Endothelial cell of umbilical vein (primary cell): ENCODE measurements at regions not wholly inside any gene's neighbourhood (a gene's known extent, or its start where the extent isn't known, plus 50 kb on each side); places are given as distances from the start of the nearest gene placed in this dataset.

Experiments
- BruUV-seq: library from RNA; stranded (reverse); fragments of 400-500 nt; replicated peaks from 2 replicates; lab custom pipeline; 2021; lab: Mats Ljungman, UMichigan
- CTCF ChIA-PET: fragments of 300-600, 350-600 bp; sonication (Branson Sonifier 250); formaldehyde crosslinking; loops from one replicate; lab custom pipeline; 2021; ENCODE audit warnings: antibody characterized with exemption, inconsistent platforms; lab: Charles Lee
- POLR2A ChIA-PET: fragments of 300-600, 350-600 bp; sonication (Branson Sonifier 250); formaldehyde crosslinking; loops from one replicate; lab custom pipeline; 2021; ENCODE audit warnings: antibody characterized with exemption, inconsistent platforms; lab: Charles Lee
- DNase-seq: peaks from one replicate; pipeline ENCODE4 v3.0.0-alpha.2; 2011; ENCODE audit warnings: low read depth, low spot score
- FAIRE-seq: peaks from 2 replicates; lab custom pipeline; 2011; peaks lifted over from hg19 to GRCh38; lab: Jason Lieb, UNC
- H2AFZ ChIP-seq: 2 replicates; pipeline ENCODE4 v1.6.0; 2012; ENCODE audit warnings: low read depth, low read length, control low read depth, inconsistent platforms
- H3K27ac ChIP-seq: 2 replicates; pipeline ENCODE4 v1.5.1; 2011; ENCODE audit warnings: low read depth, mild to moderate bottlenecking, control low read depth, low read length, moderate library complexity; ENCODE audit not compliant: insufficient read depth
- H3K27me3 ChIP-seq, 2 experiments: 2 replicates each; pipeline versions ENCODE4 v1.6.0 to v1.6.1; 2011; ENCODE audit warnings: low read length in 2 of 2, mixed read lengths in 1 of 2; ENCODE audit not compliant: control insufficient read depth in 2 of 2, insufficient read depth in 2 of 2
- H3K36me3 ChIP-seq, 2 experiments: 2 replicates in 1 of 2; 3 replicates in 1 of 2; pipeline ENCODE4 v1.5.1; 2011; ENCODE audit warnings: low read length in 2 of 2, mild to moderate bottlenecking in 1 of 2, moderate library complexity in 1 of 2; ENCODE audit not compliant: control insufficient read depth in 2 of 2, insufficient read depth in 2 of 2; ENCODE audit errors: extremely low read depth in 1 of 2
- H3K4me1 ChIP-seq: 3 replicates; pipeline ENCODE4 v1.5.1; 2011; ENCODE audit warnings: mild to moderate bottlenecking, low read length; ENCODE audit not compliant: control insufficient read depth, insufficient read depth; ENCODE audit errors: extremely low read depth
- H3K4me2 ChIP-seq: 2 replicates; pipeline ENCODE4 v1.6.1; 2011; ENCODE audit warnings: low read length, control low read depth, mixed read lengths; ENCODE audit not compliant: insufficient read depth
- H3K4me3 ChIP-seq, 3 experiments: fragments of 200-600 bp in 1 of 3; sonication (generic), shearing (Covaris generic) in 1 of 3; replicated peaks in 1 of 3; 2 replicates each; pipeline ENCODE4 v1.5.1; 2011 to 2016; ENCODE audit warnings: control low read depth in 3 of 3, low read length in 3 of 3, mild to moderate bottlenecking in 2 of 3, inconsistent platforms in 1 of 3, low read depth in 1 of 3, moderate library complexity in 1 of 3; ENCODE audit not compliant: insufficient read depth in 1 of 3
- H3K79me2 ChIP-seq: 2 replicates; pipeline ENCODE4 v1.6.0; 2012; ENCODE audit warnings: low read length, inconsistent platforms; ENCODE audit not compliant: control insufficient read depth, insufficient read depth
- H3K9ac ChIP-seq: replicated peaks from 2 replicates; pipeline ENCODE3; 2011; ENCODE audit warnings: low read length, control low read depth; ENCODE audit not compliant: insufficient read depth; ENCODE audit errors: extremely low read depth
- H3K9me1 ChIP-seq: replicated peaks from 3 replicates; pipeline ENCODE4 v1.6.0; 2011; ENCODE audit warnings: mild to moderate bottlenecking, low read length; ENCODE audit not compliant: control insufficient read depth, insufficient read depth; ENCODE audit errors: extremely low read depth
- H3K9me3 ChIP-seq: replicated peaks from 2 replicates; pipeline ENCODE4 v1.5.1; 2012; ENCODE audit warnings: low read length, inconsistent platforms; ENCODE audit not compliant: control insufficient read depth, insufficient read depth
- H4K20me1 ChIP-seq: replicated peaks from 2 replicates; pipeline ENCODE3; 2011; ENCODE audit warnings: mild to moderate bottlenecking, low read length; ENCODE audit not compliant: control insufficient read depth, insufficient read depth; ENCODE audit errors: extremely low read depth
- CTCF ChIP-seq, 2 donors: IDR thresholded peaks; 1 replicate in 1 of 2; 2 replicates in 1 of 2; pipeline ENCODE4 v1.5.1; 2011; ENCODE audit warnings: low read length in 2 of 2, mild to moderate bottlenecking in 2 of 2, moderate library complexity in 2 of 2, control low read depth in 1 of 2, inconsistent platforms in 1 of 2, low read depth in 1 of 2; ENCODE audit not compliant: insufficient read depth in 1 of 2; ENCODE audit errors: extremely low read depth in 1 of 2
- EZH2 ChIP-seq: IDR thresholded peaks from 2 replicates; pipeline ENCODE4 v1.6.1; 2012; ENCODE audit warnings: borderline replicate concordance, low read depth, mild to moderate bottlenecking, moderate library complexity, low read length, inconsistent platforms; ENCODE audit not compliant: severe bottlenecking
- FOS ChIP-seq: IDR thresholded peaks from 2 replicates; pipeline ENCODE4 v1.6.1; 2011; ENCODE audit warnings: mild to moderate bottlenecking, low read length, moderate library complexity, borderline replicate concordance; ENCODE audit not compliant: insufficient read depth
- GATA2 ChIP-seq: IDR thresholded peaks from 2 replicates; pipeline ENCODE4 v1.7.0; 2011; ENCODE audit warnings: low read depth, mild to moderate bottlenecking, moderate library complexity, mixed read lengths, low read length; ENCODE audit not compliant: insufficient read length, insufficient read depth
- JUN ChIP-seq: IDR thresholded peaks from 2 replicates; pipeline ENCODE4 v1.6.1; 2011; ENCODE audit warnings: borderline replicate concordance, low read depth; ENCODE audit not compliant: insufficient read length, insufficient read depth
- MYC ChIP-seq: IDR thresholded peaks from one replicate; pipeline ENCODE4 v1.6.1; 2011; ENCODE audit warnings: mild to moderate bottlenecking, low read depth, low read length
- POLR2A ChIP-seq: IDR thresholded peaks from 2 replicates; pipeline ENCODE4 v1.6.1; 2012; ENCODE audit warnings: low read depth, mild to moderate bottlenecking, control low read depth, low read length
- POLR2AphosphoS5 ChIP-seq: IDR thresholded peaks from 2 replicates; pipeline ENCODE4 v1.6.1; 2012; ENCODE audit warnings: low read depth, mild to moderate bottlenecking, control low read depth, low read length, moderate library complexity; ENCODE audit not compliant: insufficient read depth
- dilution Hi-C: fragments of 300-500 bp; cut with MboI; formaldehyde crosslinking; loops from one replicate; pipeline ENCODE4 v1.15.0; 2019; ENCODE audit warnings: low sequenced_read_pairs; ENCODE audit not compliant: extremely low pct_ligation_motif_present
- intact Hi-C: fragments of 100-400 bp; cut with micrococcal nuclease; formaldehyde crosslinking; loops from one replicate; pipeline ENCODE4 v1.10.0; 2022
- TF ChIP-seq, protein P1 (sequence below): IDR thresholded peaks from 2 replicates; pipeline ENCODE4 v1.6.1; 2011; ENCODE audit not compliant: insufficient read depth, insufficient read length

DNA sequence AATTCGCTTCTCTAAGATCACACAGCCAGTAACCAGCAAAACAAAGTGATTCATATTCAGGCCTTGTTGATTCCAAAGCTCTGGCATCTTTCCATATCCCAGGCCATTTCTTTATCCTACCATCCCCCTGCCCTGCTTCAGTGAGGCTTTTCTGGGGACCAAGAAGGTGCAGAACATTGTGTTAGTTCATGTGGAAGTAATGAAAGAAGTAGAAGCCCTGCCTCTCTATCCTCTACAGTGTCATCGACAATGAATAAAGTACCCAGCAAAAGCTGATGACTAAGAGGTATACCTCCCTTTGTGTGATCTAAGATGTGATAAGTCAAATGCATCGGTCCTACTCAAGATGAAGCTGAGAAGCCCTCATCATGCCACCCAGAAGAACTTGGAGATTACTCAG is 383.2 kb downstream of the BCL11A start:
- Histone ChIP-seq H3K4me3 (no peak overlapping the region), H3K9me3 (peaks cover 4% of the 10 kb centered on the region)

DNA sequence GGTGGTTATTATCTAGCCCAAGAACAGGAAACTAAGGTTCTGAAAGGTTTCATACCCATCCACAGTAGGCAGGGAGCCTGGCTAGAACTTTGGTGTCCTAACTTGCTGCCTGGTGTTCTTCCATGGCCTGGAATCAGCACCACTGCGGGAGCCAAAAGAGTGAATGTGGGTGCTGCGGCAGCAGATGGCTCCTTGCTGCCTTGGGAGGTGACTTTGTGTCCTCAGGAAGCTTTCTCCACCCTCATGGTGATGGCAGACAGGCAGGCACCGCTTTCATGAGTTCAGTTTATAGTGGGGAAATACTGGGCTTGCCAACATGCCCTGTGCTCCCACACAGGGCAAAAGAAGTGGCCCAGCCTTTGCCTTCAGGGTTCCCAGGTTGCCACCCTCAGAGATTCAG is 385.2 kb downstream of the BCL11A start:
- no peaks in the 10 kb centered on the region for H3K27me3 ChIP-seq
- no peaks in the 10 kb centered on the region for H3K4me1 ChIP-seq
- no peak overlapping the region for H2AFZ ChIP-seq
- H3K9me1 ChIP-seq = no peaks in the 10 kb centered on the region
- no peaks in the 10 kb centered on the region for H4K20me1 ChIP-seq
- no peak overlapping the region for H3K4me3 ChIP-seq
- no peak overlapping the region for H3K27ac ChIP-seq
- ChIA-PET POLR2A (no interaction called here), CTCF (interaction anchor here (1.0 kb wide), 1 partner anchor 14 kb away, joined by 3 read pairs; no protein-coding TSS in a partner anchor)
- TF ChIP-seq GATA2 (no peak), JUN (no peak), POLR2A (no peak), POLR2AphosphoS5 (no peak), CTCF (IDR thresholded peaks at IDR 0.05; ENCODE audit: extremely low read depth in 1 of 2, insufficient read depth in 1 of 2, low read depth in 1 of 2, low read length in 2 of 2) (no peak), EZH2 (no peak), MYC (no peak), FOS (no peak)
- TF ChIP-seq, protein P1, sequence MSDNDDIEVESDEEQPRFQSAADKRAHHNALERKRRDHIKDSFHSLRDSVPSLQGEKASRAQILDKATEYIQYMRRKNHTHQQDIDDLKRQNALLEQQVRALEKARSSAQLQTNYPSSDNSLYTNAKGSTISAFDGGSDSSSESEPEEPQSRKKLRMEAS = no peak
- no peak for DNase-seq
- H3K9ac ChIP-seq = no peak overlapping the region
- intact Hi-C loops (no loop called here), dilution Hi-C loops (no loop called here)
- no peak for FAIRE-seq
- H3K9me3 ChIP-seq = peaks cover 4% of the 10 kb centered on the region
- no peak overlapping the region for H3K4me2 ChIP-seq
- no TSS peak for BruUV-seq
- no peaks in the 10 kb centered on the region for H3K36me3 ChIP-seq
- H3K79me2 ChIP-seq = no peaks in the 10 kb centered on the region

More for the DNA sequence above, 383.2 kb downstream of the BCL11A start:
- Histone ChIP-seq H3K4me2 (no peak overlapping the region), H4K20me1 (no peaks in the 10 kb centered on the region), H3K27me3 (no peaks in the 10 kb centered on the region), H3K79me2 (no peaks in the 10 kb centered on the region), H3K9me1 (no peaks in the 10 kb centered on the region), H3K27ac (no peak overlapping the region), H2AFZ (no peak overlapping the region), H3K36me3 (no peaks in the 10 kb centered on the region), H3K9ac (no peak overlapping the region), H3K4me1 (no peaks in the 10 kb centered on the region)
- DNase-seq = no peak
- POLR2A ChIA-PET = no interaction called here
- intact Hi-C loops = no loop called here
- no TSS peak for BruUV-seq
- CTCF ChIA-PET = no interaction called here
- no peak for FAIRE-seq
- dilution Hi-C loops = no loop called here
- TF ChIP-seq EZH2 (no peak), MYC (no peak)
- TF ChIP-seq, protein P1 = no peak
